ENCODE measurements at regions not wholly inside any gene's neighbourhood (a gene's known extent, or its start where the extent isn't known, plus 50 kb on each side); places are given as distances from the start of the nearest gene placed in this dataset.
"Not testable (repeated sequence)": the region's sequence is repeated elsewhere in the genome, so short reads cannot be mapped to it uniquely, and the experiment has no call there.

- DNase-seq (ENCODE audit: low read depth in 3 of 3, low spot score in 2 of 3): no peak
Measured at GRCh38 chr4:176622251-176622948, 170.3 kb downstream of the VEGFC start.

GRCh38 chr4:176624983-176625610 is 167.6 kb downstream of the VEGFC start:
- DNase-seq (ENCODE audit: low read depth in 3 of 3, low spot score in 2 of 3): not testable (repeated sequence)

- DNase-seq (ENCODE audit: low read depth in 3 of 3, low spot score in 2 of 3): no peak
Measured at GRCh38 chr4:176627916-176628315, 164.8 kb downstream of the VEGFC start.

GRCh38 chr4:176631611-176632010 is 161.1 kb downstream of the VEGFC start:
- no peak for DNase-seq (ENCODE audit: low read depth in 3 of 3, low spot score in 2 of 3)

All from right renal cortex interstitium (tissue), 3 donors.